Endothelial cell of umbilical vein (primary cell): ENCODE measurements at regions not wholly inside any gene's neighbourhood (a gene's known extent, or its start where the extent isn't known, plus 50 kb on each side); places are given as distances from the start of the nearest gene placed in this dataset.

ENCODE experiments used
- BruUV-seq: library from RNA; stranded (reverse); fragments of 400-500 nt; replicated peaks from 2 replicates; lab custom pipeline; 2021; lab: Mats Ljungman, UMichigan
- CTCF ChIA-PET: fragments of 300-600, 350-600 bp; sonication (Branson Sonifier 250); formaldehyde crosslinking; loops from one replicate; lab custom pipeline; 2021; ENCODE audit warnings: antibody characterized with exemption, inconsistent platforms; lab: Charles Lee
- POLR2A ChIA-PET: fragments of 300-600, 350-600 bp; sonication (Branson Sonifier 250); formaldehyde crosslinking; loops from one replicate; lab custom pipeline; 2021; ENCODE audit warnings: antibody characterized with exemption, inconsistent platforms; lab: Charles Lee
- DNase-seq: peaks from one replicate; pipeline ENCODE4 v3.0.0-alpha.2; 2011; ENCODE audit warnings: low read depth, low spot score
- FAIRE-seq: peaks from 2 replicates; lab custom pipeline; 2011; peaks lifted over from hg19 to GRCh38; lab: Jason Lieb, UNC
- H2AFZ ChIP-seq: 2 replicates; pipeline ENCODE4 v1.6.0; 2012; ENCODE audit warnings: low read depth, low read length, control low read depth, inconsistent platforms
- H3K27ac ChIP-seq: 2 replicates; pipeline ENCODE4 v1.5.1; 2011; ENCODE audit warnings: low read depth, mild to moderate bottlenecking, control low read depth, low read length, moderate library complexity; ENCODE audit not compliant: insufficient read depth
- H3K27me3 ChIP-seq, 2 experiments: 2 replicates each; pipeline versions ENCODE4 v1.6.0 to v1.6.1; 2011; ENCODE audit warnings: low read length in 2 of 2, mixed read lengths in 1 of 2; ENCODE audit not compliant: control insufficient read depth in 2 of 2, insufficient read depth in 2 of 2
- H3K36me3 ChIP-seq, 2 experiments: 2 replicates in 1 of 2; 3 replicates in 1 of 2; pipeline ENCODE4 v1.5.1; 2011; ENCODE audit warnings: low read length in 2 of 2, mild to moderate bottlenecking in 1 of 2, moderate library complexity in 1 of 2; ENCODE audit not compliant: control insufficient read depth in 2 of 2, insufficient read depth in 2 of 2; ENCODE audit errors: extremely low read depth in 1 of 2
- H3K4me1 ChIP-seq: 3 replicates; pipeline ENCODE4 v1.5.1; 2011; ENCODE audit warnings: mild to moderate bottlenecking, low read length; ENCODE audit not compliant: control insufficient read depth, insufficient read depth; ENCODE audit errors: extremely low read depth
- H3K4me2 ChIP-seq: 2 replicates; pipeline ENCODE4 v1.6.1; 2011; ENCODE audit warnings: low read length, control low read depth, mixed read lengths; ENCODE audit not compliant: insufficient read depth
- H3K4me3 ChIP-seq, 3 experiments: fragments of 200-600 bp in 1 of 3; sonication (generic), shearing (Covaris generic) in 1 of 3; replicated peaks in 1 of 3; 2 replicates each; pipeline ENCODE4 v1.5.1; 2011 to 2016; ENCODE audit warnings: control low read depth in 3 of 3, low read length in 3 of 3, mild to moderate bottlenecking in 2 of 3, inconsistent platforms in 1 of 3, low read depth in 1 of 3, moderate library complexity in 1 of 3; ENCODE audit not compliant: insufficient read depth in 1 of 3
- H3K79me2 ChIP-seq: 2 replicates; pipeline ENCODE4 v1.6.0; 2012; ENCODE audit warnings: low read length, inconsistent platforms; ENCODE audit not compliant: control insufficient read depth, insufficient read depth
- H3K9ac ChIP-seq: replicated peaks from 2 replicates; pipeline ENCODE3; 2011; ENCODE audit warnings: low read length, control low read depth; ENCODE audit not compliant: insufficient read depth; ENCODE audit errors: extremely low read depth
- H3K9me1 ChIP-seq: replicated peaks from 3 replicates; pipeline ENCODE4 v1.6.0; 2011; ENCODE audit warnings: mild to moderate bottlenecking, low read length; ENCODE audit not compliant: control insufficient read depth, insufficient read depth; ENCODE audit errors: extremely low read depth
- H3K9me3 ChIP-seq: replicated peaks from 2 replicates; pipeline ENCODE4 v1.5.1; 2012; ENCODE audit warnings: low read length, inconsistent platforms; ENCODE audit not compliant: control insufficient read depth, insufficient read depth
- H4K20me1 ChIP-seq: replicated peaks from 2 replicates; pipeline ENCODE3; 2011; ENCODE audit warnings: mild to moderate bottlenecking, low read length; ENCODE audit not compliant: control insufficient read depth, insufficient read depth; ENCODE audit errors: extremely low read depth
- EZH2 ChIP-seq: IDR thresholded peaks from 2 replicates; pipeline ENCODE4 v1.6.1; 2012; ENCODE audit warnings: borderline replicate concordance, low read depth, mild to moderate bottlenecking, moderate library complexity, low read length, inconsistent platforms; ENCODE audit not compliant: severe bottlenecking
- FOS ChIP-seq: IDR thresholded peaks from 2 replicates; pipeline ENCODE4 v1.6.1; 2011; ENCODE audit warnings: mild to moderate bottlenecking, low read length, moderate library complexity, borderline replicate concordance; ENCODE audit not compliant: insufficient read depth
- GATA2 ChIP-seq: IDR thresholded peaks from 2 replicates; pipeline ENCODE4 v1.7.0; 2011; ENCODE audit warnings: low read depth, mild to moderate bottlenecking, moderate library complexity, mixed read lengths, low read length; ENCODE audit not compliant: insufficient read length, insufficient read depth
- JUN ChIP-seq: IDR thresholded peaks from 2 replicates; pipeline ENCODE4 v1.6.1; 2011; ENCODE audit warnings: borderline replicate concordance, low read depth; ENCODE audit not compliant: insufficient read length, insufficient read depth
- dilution Hi-C: fragments of 300-500 bp; cut with MboI; formaldehyde crosslinking; loops from one replicate; pipeline ENCODE4 v1.15.0; 2019; ENCODE audit warnings: low sequenced_read_pairs; ENCODE audit not compliant: extremely low pct_ligation_motif_present
- intact Hi-C: fragments of 100-400 bp; cut with micrococcal nuclease; formaldehyde crosslinking; loops from one replicate; pipeline ENCODE4 v1.10.0; 2022
- TF ChIP-seq, protein P1 (sequence below), 2 donors: IDR thresholded peaks; 1 replicate in 1 of 2; 2 replicates in 1 of 2; pipeline ENCODE4 v1.5.1; 2011; ENCODE audit warnings: low read length in 2 of 2, mild to moderate bottlenecking in 2 of 2, moderate library complexity in 2 of 2, control low read depth in 1 of 2, inconsistent platforms in 1 of 2, low read depth in 1 of 2; ENCODE audit not compliant: insufficient read depth in 1 of 2; ENCODE audit errors: extremely low read depth in 1 of 2
- TF ChIP-seq, protein P2 (sequence below): IDR thresholded peaks from 2 replicates; pipeline ENCODE4 v1.6.1; 2011; ENCODE audit not compliant: insufficient read depth, insufficient read length

DNA sequence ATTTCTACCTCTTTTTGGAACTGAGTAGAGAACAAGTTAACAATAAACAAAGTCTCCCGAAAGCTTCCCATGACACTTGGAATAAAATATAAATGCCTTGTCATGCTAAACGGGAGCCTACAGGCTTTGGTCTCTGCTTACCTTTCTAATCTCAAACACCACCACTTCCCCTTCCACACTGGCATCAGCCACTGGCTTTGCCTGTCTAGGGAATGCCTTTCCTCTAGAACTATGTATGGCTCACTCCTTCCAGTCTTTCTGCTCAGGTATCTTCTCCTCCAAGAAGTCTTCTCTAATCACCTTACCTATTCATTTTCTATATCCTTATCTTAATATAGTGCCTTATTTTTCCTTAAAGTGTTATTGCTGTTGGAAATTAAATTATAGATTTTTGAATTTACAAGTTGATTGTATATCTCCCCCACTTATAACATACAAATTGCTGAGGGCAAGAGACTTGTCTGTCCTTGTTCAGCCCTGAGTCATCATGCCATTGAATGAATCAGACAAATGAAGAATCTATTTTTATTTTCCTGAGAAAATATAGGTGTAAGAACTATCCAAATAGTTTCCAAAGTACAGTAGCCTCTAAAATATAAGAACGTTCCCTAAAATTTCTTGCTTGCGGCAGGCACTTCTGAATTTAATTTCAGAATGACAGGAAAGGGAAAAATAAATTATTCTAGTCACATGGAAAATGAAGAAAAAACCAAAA is 119.2 kb downstream of the TM2D1 start:
- BruUV-seq: no TSS peak
- H3K27ac ChIP-seq: peak overlapping the region; percentile 86
- H2AFZ ChIP-seq: peak overlapping the region; percentile 28
- no peak for TF ChIP-seq GATA2
- TF ChIP-seq, protein P1, sequence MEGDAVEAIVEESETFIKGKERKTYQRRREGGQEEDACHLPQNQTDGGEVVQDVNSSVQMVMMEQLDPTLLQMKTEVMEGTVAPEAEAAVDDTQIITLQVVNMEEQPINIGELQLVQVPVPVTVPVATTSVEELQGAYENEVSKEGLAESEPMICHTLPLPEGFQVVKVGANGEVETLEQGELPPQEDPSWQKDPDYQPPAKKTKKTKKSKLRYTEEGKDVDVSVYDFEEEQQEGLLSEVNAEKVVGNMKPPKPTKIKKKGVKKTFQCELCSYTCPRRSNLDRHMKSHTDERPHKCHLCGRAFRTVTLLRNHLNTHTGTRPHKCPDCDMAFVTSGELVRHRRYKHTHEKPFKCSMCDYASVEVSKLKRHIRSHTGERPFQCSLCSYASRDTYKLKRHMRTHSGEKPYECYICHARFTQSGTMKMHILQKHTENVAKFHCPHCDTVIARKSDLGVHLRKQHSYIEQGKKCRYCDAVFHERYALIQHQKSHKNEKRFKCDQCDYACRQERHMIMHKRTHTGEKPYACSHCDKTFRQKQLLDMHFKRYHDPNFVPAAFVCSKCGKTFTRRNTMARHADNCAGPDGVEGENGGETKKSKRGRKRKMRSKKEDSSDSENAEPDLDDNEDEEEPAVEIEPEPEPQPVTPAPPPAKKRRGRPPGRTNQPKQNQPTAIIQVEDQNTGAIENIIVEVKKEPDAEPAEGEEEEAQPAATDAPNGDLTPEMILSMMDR (IDR thresholded peaks at IDR 0.05; ENCODE audit: extremely low read depth in 1 of 2, insufficient read depth in 1 of 2, low read depth in 1 of 2, low read length in 2 of 2): no peak
- TF ChIP-seq FOS: peak; percentile 86
- peak; percentile 28 for TF ChIP-seq JUN
- no peak overlapping the region for H3K4me3 ChIP-seq
- intact Hi-C loops: loop anchor here (2.0 kb wide), 2 partner anchors 31 to 233 kb away; no protein-coding TSS in a partner anchor
- no peaks in the 10 kb centered on the region for H3K9me3 ChIP-seq
- no peaks in the 10 kb centered on the region for H3K9me1 ChIP-seq
- DNase-seq (peak; percentile 66), FAIRE-seq (no peak)
- POLR2A ChIA-PET: no interaction called here
- H3K79me2 ChIP-seq: no peaks in the 10 kb centered on the region
- H3K27me3 ChIP-seq: no peaks in the 10 kb centered on the region
- H3K9ac ChIP-seq: peak overlapping the region; percentile 45
- no peaks in the 10 kb centered on the region for H3K36me3 ChIP-seq
- H4K20me1 ChIP-seq: no peaks in the 10 kb centered on the region
- dilution Hi-C loops: no loop called here
- H3K4me1 ChIP-seq: peaks cover 22% of the 10 kb centered on the region
- CTCF ChIA-PET: no interaction called here
- peak overlapping the region; percentile 77 for H3K4me2 ChIP-seq

DNA sequence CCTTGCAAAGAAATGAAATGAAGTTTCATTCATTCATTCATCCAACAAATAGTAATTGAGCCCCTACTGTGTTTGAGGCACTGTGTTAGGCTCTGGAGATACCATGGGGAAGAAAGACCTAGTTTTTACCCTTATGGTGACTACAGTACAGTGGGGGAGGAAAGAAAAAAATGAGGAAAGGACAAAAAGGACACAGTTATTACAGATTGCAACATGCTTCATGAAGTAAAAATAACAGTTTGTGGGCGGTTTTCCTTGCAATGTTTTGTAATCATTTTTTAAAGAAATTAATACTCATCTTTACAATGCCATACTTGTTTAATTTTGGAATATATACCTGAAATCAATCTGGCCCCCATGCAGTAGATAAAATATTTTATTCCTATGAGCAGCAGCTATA is 120.3 kb downstream of the TM2D1 start:
- Histone ChIP-seq H4K20me1 (no peaks in the 10 kb centered on the region), H3K4me1 (peaks cover 22% of the 10 kb centered on the region), H3K36me3 (no peaks in the 10 kb centered on the region), H3K27ac (no peak overlapping the region), H3K9me3 (no peaks in the 10 kb centered on the region), H3K79me2 (no peaks in the 10 kb centered on the region), H3K4me2 (no peak overlapping the region), H3K27me3 (no peaks in the 10 kb centered on the region), H3K9me1 (no peaks in the 10 kb centered on the region), H3K4me3 (no peak overlapping the region), H3K9ac (no peak overlapping the region), H2AFZ (no peak overlapping the region)
- FAIRE-seq (no peak), DNase-seq (no peak)
- ChIA-PET POLR2A (no interaction called here), CTCF (interaction anchor here (1.7 kb wide), 1 partner anchor 16 kb away, joined by 5 read pairs; no protein-coding TSS in a partner anchor)
- dilution Hi-C loops (no loop called here), intact Hi-C loops (no loop called here)
- BruUV-seq: no TSS peak
- TF ChIP-seq GATA2: no peak
- TF ChIP-seq, protein P2, sequence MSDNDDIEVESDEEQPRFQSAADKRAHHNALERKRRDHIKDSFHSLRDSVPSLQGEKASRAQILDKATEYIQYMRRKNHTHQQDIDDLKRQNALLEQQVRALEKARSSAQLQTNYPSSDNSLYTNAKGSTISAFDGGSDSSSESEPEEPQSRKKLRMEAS: no peak
- no peak for TF ChIP-seq EZH2
- no peak for TF ChIP-seq FOS
